Adipocyte (in vitro differentiated cells): ENCODE measurements at regions not wholly inside any gene's neighbourhood (a gene's known extent, or its start where the extent isn't known, plus 50 kb on each side); places are given as distances from the start of the nearest gene placed in this dataset.

Experiments
- DNase-seq: peaks from one replicate; pipeline ENCODE4 v3.0.0-alpha.2; 2015; ENCODE audit warnings: low read depth
- H3K27me3 ChIP-seq: replicated peaks from 2 replicates; pipeline ENCODE4 v1.7.0; 2013; ENCODE audit warnings: mild to moderate bottlenecking, low read length, moderate library complexity; ENCODE audit not compliant: control insufficient read depth, insufficient read depth
- H3K36me3 ChIP-seq: 2 replicates; pipeline ENCODE4 v1.7.0; 2013; ENCODE audit warnings: low read length, mild to moderate bottlenecking, moderate library complexity; ENCODE audit not compliant: control insufficient read depth, insufficient read depth, severe bottlenecking
- H3K4me1 ChIP-seq: 2 replicates; pipeline ENCODE4 v1.7.0; 2013; ENCODE audit warnings: mild to moderate bottlenecking, low read length, moderate library complexity; ENCODE audit not compliant: control insufficient read depth, insufficient read depth
- H3K4me3 ChIP-seq: 2 replicates; pipeline ENCODE4 v1.7.0; 2013; ENCODE audit warnings: mild to moderate bottlenecking, low read length, moderate library complexity
- H3K9ac ChIP-seq: 2 replicates; pipeline ENCODE4 v1.7.0; 2013; ENCODE audit warnings: mild to moderate bottlenecking, low read length, moderate library complexity
- H3K9me3 ChIP-seq: 2 replicates; pipeline ENCODE4 v1.7.0; 2013; ENCODE audit warnings: mild to moderate bottlenecking, low read length, moderate library complexity; ENCODE audit not compliant: control insufficient read depth

GRCh38 chr4:38189445-38189844, 229.2 kb downstream of the PTTG2 start:
- H3K36me3 ChIP-seq, result no peaks in the 10 kb centered on the region
- no peaks in the 10 kb centered on the region for H3K27me3 ChIP-seq
- H3K4me3 ChIP-seq, result no peak overlapping the region
- H3K9me3 ChIP-seq, result peaks cover 3% of the 10 kb centered on the region
- peaks cover 25% of the 10 kb centered on the region for H3K4me1 ChIP-seq
- peak; percentile 52 for DNase-seq
- H3K9ac ChIP-seq, result no peak overlapping the region

DNA sequence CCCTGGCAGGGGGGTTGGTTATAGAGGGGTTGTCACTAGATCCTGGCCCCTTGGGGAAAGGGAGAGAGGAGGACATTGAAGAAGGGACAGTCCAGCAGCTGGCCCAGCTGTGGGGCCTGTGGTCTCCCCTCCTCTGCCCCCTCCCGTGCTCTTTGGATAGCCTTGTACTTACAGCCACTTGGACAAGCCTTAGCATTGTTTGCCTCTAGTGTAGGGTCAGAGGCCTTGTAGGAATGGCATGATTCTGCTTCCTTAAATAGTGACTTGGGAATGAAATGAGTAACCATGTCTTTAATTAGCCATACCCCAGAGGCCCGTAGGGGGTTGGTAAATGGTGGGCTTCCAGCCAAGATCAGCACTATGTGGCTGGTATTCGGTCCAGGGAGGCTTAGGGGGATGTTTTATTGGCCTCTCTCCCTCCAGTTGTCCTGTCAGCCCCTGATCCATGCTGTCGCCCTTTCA, 230.6 kb downstream of the PTTG2 start:
- peak; percentile 81 for DNase-seq

GRCh38 chr4:38192516-38192915, 232.3 kb downstream of the PTTG2 start:
- peaks cover 25% of the 10 kb centered on the region for H3K4me1 ChIP-seq
- no peak overlapping the region for H3K4me3 ChIP-seq
- H3K9ac ChIP-seq, result no peak overlapping the region
- H3K27me3 ChIP-seq, result no peaks in the 10 kb centered on the region
- DNase-seq, result no peak
- H3K36me3 ChIP-seq, result no peaks in the 10 kb centered on the region
- peaks cover 20% of the 10 kb centered on the region for H3K9me3 ChIP-seq

More for the DNA sequence above, 230.6 kb downstream of the PTTG2 start:
- no peaks in the 10 kb centered on the region for H3K36me3 ChIP-seq
- no peaks in the 10 kb centered on the region for H3K27me3 ChIP-seq
- peaks cover 25% of the 10 kb centered on the region for H3K4me1 ChIP-seq
- peak overlapping the region; percentile 42 for H3K9ac ChIP-seq
- H3K9me3 ChIP-seq, result peaks cover 15% of the 10 kb centered on the region
- H3K4me3 ChIP-seq, result peak overlapping the region; percentile 4

GRCh38 chr4:38193236-38193863, 233.2 kb downstream of the PTTG2 start:
- DNase-seq, result peak; percentile 71

GRCh38 chr4:38194047-38194602, 233.9 kb downstream of the PTTG2 start:
- Histone ChIP-seq H3K27me3 (no peaks in the 10 kb centered on the region), H3K4me3 (no peak overlapping the region)
- no peak for DNase-seq

More at GRCh38 chr4:38193236-38193863, 233.2 kb downstream of the PTTG2 start:
- Histone ChIP-seq H3K9ac (no peak overlapping the region), H3K4me3 (no peak overlapping the region), H3K4me1 (peaks cover 25% of the 10 kb centered on the region), H3K27me3 (no peaks in the 10 kb centered on the region), H3K36me3 (no peaks in the 10 kb centered on the region), H3K9me3 (peaks cover 20% of the 10 kb centered on the region)

GRCh38 chr4:38195486-38195885, 235.3 kb downstream of the PTTG2 start:
- no peak overlapping the region for H3K4me3 ChIP-seq
- DNase-seq, result no peak
- H3K9me3 ChIP-seq, result peaks cover 20% of the 10 kb centered on the region
- H3K9ac ChIP-seq, result no peak overlapping the region
- peaks cover 8% of the 10 kb centered on the region for H3K4me1 ChIP-seq
- H3K36me3 ChIP-seq, result no peaks in the 10 kb centered on the region
- H3K27me3 ChIP-seq, result no peaks in the 10 kb centered on the region

More at GRCh38 chr4:38194047-38194602, 233.9 kb downstream of the PTTG2 start:
- peaks cover 22% of the 10 kb centered on the region for H3K4me1 ChIP-seq
- peaks cover 20% of the 10 kb centered on the region for H3K9me3 ChIP-seq
- H3K9ac ChIP-seq, result no peak overlapping the region
- H3K36me3 ChIP-seq, result no peaks in the 10 kb centered on the region

DNA sequence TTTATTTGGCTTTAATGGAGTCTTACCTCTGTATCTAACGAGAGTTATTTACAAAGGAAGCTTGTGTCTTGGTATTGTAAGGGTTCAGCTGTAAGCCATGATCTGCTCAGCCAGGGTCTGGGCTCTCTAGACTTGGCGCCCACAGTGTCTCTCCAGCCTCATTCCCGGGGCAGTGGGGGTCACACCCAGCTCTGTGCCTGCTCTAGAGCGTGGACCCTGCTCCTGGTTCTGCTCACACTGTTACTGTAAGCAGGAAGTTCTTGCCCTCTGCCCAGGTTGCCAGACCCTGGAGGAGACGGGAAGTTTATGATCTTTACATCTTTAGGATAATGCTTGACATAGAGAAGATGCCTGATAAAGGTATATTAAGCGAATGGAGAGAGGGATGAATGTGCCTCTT, 235.7 kb downstream of the PTTG2 start:
- Histone ChIP-seq H3K36me3 (no peaks in the 10 kb centered on the region), H3K9ac (no peak overlapping the region), H3K9me3 (peaks cover 20% of the 10 kb centered on the region), H3K27me3 (no peaks in the 10 kb centered on the region), H3K4me1 (peaks cover 4% of the 10 kb centered on the region), H3K4me3 (no peak overlapping the region)
- no peak for DNase-seq

DNA sequence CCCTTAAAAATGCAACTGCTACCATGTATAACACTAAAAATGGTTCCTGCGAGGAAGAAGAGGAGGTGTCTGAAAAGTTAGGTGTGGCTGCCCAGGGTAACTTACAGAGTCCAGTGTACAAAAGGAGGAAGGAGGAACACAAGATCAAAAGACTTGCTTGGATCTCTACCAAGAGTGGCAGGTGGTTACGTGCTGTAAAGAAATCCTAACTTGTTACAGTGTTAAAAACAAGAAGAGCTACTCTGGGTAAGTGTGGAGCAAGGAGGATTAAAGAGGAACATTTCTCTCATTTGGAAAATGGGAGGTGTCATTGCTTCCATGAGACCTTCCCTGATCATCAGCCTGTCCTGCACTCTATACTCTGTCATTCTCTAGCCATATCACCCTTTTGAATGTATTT, 242.0 kb downstream of the PTTG2 start:
- no peaks in the 10 kb centered on the region for H3K9me3 ChIP-seq
- no peaks in the 10 kb centered on the region for H3K36me3 ChIP-seq
- no peak overlapping the region for H3K9ac ChIP-seq
- H3K27me3 ChIP-seq, result no peaks in the 10 kb centered on the region
- peaks cover 8% of the 10 kb centered on the region for H3K4me1 ChIP-seq
- no peak overlapping the region for H3K4me3 ChIP-seq
- no peak for DNase-seq

- H3K9ac ChIP-seq, result no peak overlapping the region
- H3K4me1 ChIP-seq, result peaks cover 8% of the 10 kb centered on the region
- H3K27me3 ChIP-seq, result no peaks in the 10 kb centered on the region
- DNase-seq, result no peak
- no peak overlapping the region for H3K4me3 ChIP-seq
- no peaks in the 10 kb centered on the region for H3K9me3 ChIP-seq
- no peaks in the 10 kb centered on the region for H3K36me3 ChIP-seq
Observed at GRCh38 chr4:38203609-38204008, 243.4 kb downstream of the PTTG2 start.

GRCh38 chr4:38204339-38205035, 244.3 kb downstream of the PTTG2 start:
- Histone ChIP-seq H3K4me1 (peaks cover 8% of the 10 kb centered on the region), H3K9ac (no peak overlapping the region), H3K9me3 (no peaks in the 10 kb centered on the region), H3K36me3 (no peaks in the 10 kb centered on the region), H3K27me3 (no peaks in the 10 kb centered on the region), H3K4me3 (no peak overlapping the region)
- DNase-seq, result no peak

DNA sequence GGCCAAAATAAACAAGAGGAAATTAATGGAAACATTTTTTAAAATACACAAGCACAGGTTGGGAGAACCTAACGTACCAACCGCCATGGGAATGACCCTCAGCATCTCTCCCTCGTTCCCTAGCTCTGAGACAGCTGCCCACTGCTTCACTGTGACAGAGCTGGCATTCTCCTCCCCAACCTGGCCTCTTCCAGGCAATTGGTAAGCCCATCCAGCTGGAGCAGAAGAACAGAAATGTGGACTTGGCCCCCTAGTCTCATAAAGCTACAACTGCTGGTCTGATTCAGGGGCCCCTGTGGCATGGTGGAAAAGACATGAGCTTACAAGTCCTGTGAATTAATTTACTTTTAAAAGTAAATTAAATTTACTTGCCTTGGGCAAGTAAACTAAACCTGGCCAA, 245.1 kb downstream of the PTTG2 start:
- no peak for DNase-seq
- Histone ChIP-seq H3K9ac (no peak overlapping the region), H3K4me1 (peaks cover 8% of the 10 kb centered on the region), H3K9me3 (no peaks in the 10 kb centered on the region), H3K4me3 (no peak overlapping the region), H3K27me3 (no peaks in the 10 kb centered on the region), H3K36me3 (no peaks in the 10 kb centered on the region)
